ENCODE measurements at regions not wholly inside any gene's neighbourhood (a gene's known extent, or its start where the extent isn't known, plus 50 kb on each side); places are given as distances from the start of the nearest gene placed in this dataset.
A peak's percentile ranks its signal among the peaks of the same experiment; 100 is the strongest.
"Not testable (repeated sequence)": the region's sequence is repeated elsewhere in the genome, so short reads cannot be mapped to it uniquely, and the experiment has no call there.

- no peak for DNase-seq
These were observed 53.8 kb downstream of the COX7C start for GRCh38 chr5:86671536-86671935.

- no peak for DNase-seq
These were observed 56.3 kb downstream of the COX7C start for GRCh38 chr5:86674069-86674468.

- no peak for DNase-seq
These were observed 57.6 kb downstream of the COX7C start for GRCh38 chr5:86675311-86675710.

GRCh38 chr5:86679529-86679928 is 61.8 kb downstream of the COX7C start:
- DNase-seq, result peak; percentile 91

GRCh38 chr5:86679949-86680348 is 62.2 kb downstream of the COX7C start:
- DNase-seq, result no peak

- DNase-seq, result no peak
These were observed 66.5 kb downstream of the COX7C start for GRCh38 chr5:86684222-86684621.

GRCh38 chr5:86686046-86686445 is 68.3 kb downstream of the COX7C start:
- no peak for DNase-seq

- no peak for DNase-seq
These were observed 70.7 kb downstream of the COX7C start for GRCh38 chr5:86688406-86688805.

GRCh38 chr5:86689103-86689729 is 71.5 kb downstream of the COX7C start:
- DNase-seq, result no peak

- DNase-seq, result no peak
These were observed 91.6 kb downstream of the COX7C start for GRCh38 chr5:86709157-86709881.

- no peak for DNase-seq
These were observed 98.4 kb downstream of the COX7C start for GRCh38 chr5:86716121-86716520.

- not testable (repeated sequence) for DNase-seq
These were observed 113.8 kb downstream of the COX7C start for GRCh38 chr5:86731319-86732117.

- no peak for DNase-seq
These were observed 117.6 kb downstream of the COX7C start for GRCh38 chr5:86735370-86735769.

- no peak for DNase-seq
These were observed 119.8 kb downstream of the COX7C start for GRCh38 chr5:86737579-86737978.

- no peak for DNase-seq
These were observed 130.9 kb downstream of the COX7C start for GRCh38 chr5:86748538-86749105.

- DNase-seq, result no peak
These were observed 132.1 kb downstream of the COX7C start for GRCh38 chr5:86749841-86750240.

- no peak for DNase-seq
These were observed 139.1 kb downstream of the COX7C start for GRCh38 chr5:86756839-86757238.

- DNase-seq, result no peak
These were observed 140.1 kb downstream of the COX7C start for GRCh38 chr5:86757824-86758223.

- DNase-seq, result no peak
These were observed 142.9 kb downstream of the COX7C start for GRCh38 chr5:86760661-86761060.

GRCh38 chr5:86763929-86764328 is 146.2 kb downstream of the COX7C start:
- DNase-seq, result no peak

- no peak for DNase-seq
These were observed 148.2 kb downstream of the COX7C start for GRCh38 chr5:86765778-86766502.

- DNase-seq, result no peak
These were observed 151.0 kb downstream of the COX7C start for GRCh38 chr5:86768699-86769202.

GRCh38 chr5:86780018-86780417 is 162.3 kb downstream of the COX7C start:
- no peak for DNase-seq
